GM04504 (cell line): ENCODE measurements at regions not wholly inside any gene's neighbourhood (a gene's known extent, or its start where the extent isn't known, plus 50 kb on each side); places are given as distances from the start of the nearest gene placed in this dataset.

Experiments used
- DNase-seq: peaks from one replicate; pipeline ENCODE4 v3.0.0-alpha.2; 2012; ENCODE audit warnings: low read depth

- no peak for DNase-seq
Measured at GRCh38 chr19:31402529-31403316, 53.5 kb upstream of the TSHZ3 start.

GRCh38 chr19:31406106-31406505 is 56.9 kb upstream of the TSHZ3 start:
- no peak for DNase-seq

- peak; percentile 57 for DNase-seq
Measured at GRCh38 chr19:31408460-31409124, 59.4 kb upstream of the TSHZ3 start.

GRCh38 chr19:31413353-31413752 is 64.1 kb upstream of the TSHZ3 start:
- no peak for DNase-seq

- DNase-seq: no peak
Measured at GRCh38 chr19:31415322-31415721, 66.1 kb upstream of the TSHZ3 start.

- DNase-seq: no peak
Measured at GRCh38 chr19:31416548-31416947, 67.3 kb upstream of the TSHZ3 start.

GRCh38 chr19:31418055-31418454 is 68.8 kb upstream of the TSHZ3 start:
- DNase-seq: no peak

- DNase-seq: no peak
Measured at GRCh38 chr19:31418692-31419430, 69.6 kb upstream of the TSHZ3 start.

GRCh38 chr19:31419871-31420445 is 70.7 kb upstream of the TSHZ3 start:
- no peak for DNase-seq

- DNase-seq: no peak
Measured at GRCh38 chr19:31421082-31421481, 71.8 kb upstream of the TSHZ3 start.

- DNase-seq: no peak
Measured at GRCh38 chr19:31421856-31422255, 72.6 kb upstream of the TSHZ3 start.

GRCh38 chr19:31423896-31424295 is 74.7 kb upstream of the TSHZ3 start:
- DNase-seq: no peak

- no peak for DNase-seq
Measured at GRCh38 chr19:31424861-31425620, 75.8 kb upstream of the TSHZ3 start.

- DNase-seq: no peak
Measured at GRCh38 chr19:31427857-31428256, 78.6 kb upstream of the TSHZ3 start.

GRCh38 chr19:31430381-31430780 is 81.1 kb upstream of the TSHZ3 start:
- DNase-seq: no peak

- DNase-seq: no peak
Measured at GRCh38 chr19:31432201-31432810, 83.1 kb upstream of the TSHZ3 start.

GRCh38 chr19:31436121-31436776 is 87.0 kb upstream of the TSHZ3 start:
- no peak for DNase-seq

- no peak for DNase-seq
Measured at GRCh38 chr19:31438401-31439269, 89.4 kb upstream of the TSHZ3 start.

GRCh38 chr19:31439270-31439573 is 90.0 kb upstream of the TSHZ3 start:
- no peak for DNase-seq

GRCh38 chr19:31444931-31445330 is 95.7 kb upstream of the TSHZ3 start:
- DNase-seq: no peak
